Cardiac muscle cell (in vitro differentiated cells and primary cell): ENCODE measurements at regions not wholly inside any gene's neighbourhood (a gene's known extent, or its start where the extent isn't known, plus 50 kb on each side); places are given as distances from the start of the nearest gene placed in this dataset.

Experiments used
- DNase-seq, 2 donors: peaks; one replicate each; pipeline versions ENCODE4 v3.0.0 to v3.0.0-alpha.2; 2010 to 2017; ENCODE audit warnings: low read depth in 1 of 2, low spot score in 1 of 2
- H3K27ac ChIP-seq: fragments of 200-600 bp; sonication (generic); 2 replicates; pipeline ENCODE4 v1.5.1; 2016
- H3K27me3 ChIP-seq: fragments of 200-600 bp; sonication (generic); 2 replicates; pipeline ENCODE4 v1.6.0; 2016; ENCODE audit warnings: control low read depth
- H3K36me3 ChIP-seq: fragments of 200-600 bp; sonication (generic); 2 replicates; pipeline ENCODE4 v1.5.1; 2016; ENCODE audit warnings: control low read depth
- H3K4me1 ChIP-seq: fragments of 200-600 bp; sonication (generic); 2 replicates; pipeline ENCODE4 v1.8.1; 2017; ENCODE audit warnings: low read depth, mild to moderate bottlenecking, mixed run types
- H3K4me3 ChIP-seq: fragments of 200-600 bp; sonication (generic); 2 replicates; pipeline ENCODE4 v1.5.1; 2016; ENCODE audit warnings: mild to moderate bottlenecking
- H3K9me3 ChIP-seq: fragments of 200-600 bp; sonication (generic); 2 replicates; pipeline ENCODE4 v1.5.1; 2017; ENCODE audit warnings: low read depth, mild to moderate bottlenecking, control low read depth
- TF ChIP-seq, protein P1 (sequence below): IDR thresholded peaks from 2 replicates; pipeline ENCODE4 v1.5.1; 2012; ENCODE audit warnings: low read depth, mild to moderate bottlenecking, low read length

DNA sequence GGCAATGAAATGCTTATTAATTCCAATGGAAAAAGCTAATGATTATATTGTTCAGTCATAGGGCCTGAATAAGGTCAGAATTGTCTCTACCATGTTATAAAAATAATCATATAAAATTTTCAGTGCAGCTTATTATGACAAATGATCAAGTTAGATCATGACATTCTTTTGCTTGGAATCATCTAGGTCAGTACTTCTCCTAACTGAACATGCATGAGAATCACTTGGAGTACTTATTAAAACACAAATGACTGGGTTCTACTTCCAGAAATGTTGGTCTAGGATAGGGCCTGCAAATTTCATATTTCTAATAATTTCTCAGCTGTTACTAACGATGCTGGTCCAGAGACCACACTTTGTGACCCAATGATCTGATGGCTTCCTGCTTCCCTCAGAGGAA is 806.0 kb upstream of the ZNF608 start:
- TF ChIP-seq, protein P1, sequence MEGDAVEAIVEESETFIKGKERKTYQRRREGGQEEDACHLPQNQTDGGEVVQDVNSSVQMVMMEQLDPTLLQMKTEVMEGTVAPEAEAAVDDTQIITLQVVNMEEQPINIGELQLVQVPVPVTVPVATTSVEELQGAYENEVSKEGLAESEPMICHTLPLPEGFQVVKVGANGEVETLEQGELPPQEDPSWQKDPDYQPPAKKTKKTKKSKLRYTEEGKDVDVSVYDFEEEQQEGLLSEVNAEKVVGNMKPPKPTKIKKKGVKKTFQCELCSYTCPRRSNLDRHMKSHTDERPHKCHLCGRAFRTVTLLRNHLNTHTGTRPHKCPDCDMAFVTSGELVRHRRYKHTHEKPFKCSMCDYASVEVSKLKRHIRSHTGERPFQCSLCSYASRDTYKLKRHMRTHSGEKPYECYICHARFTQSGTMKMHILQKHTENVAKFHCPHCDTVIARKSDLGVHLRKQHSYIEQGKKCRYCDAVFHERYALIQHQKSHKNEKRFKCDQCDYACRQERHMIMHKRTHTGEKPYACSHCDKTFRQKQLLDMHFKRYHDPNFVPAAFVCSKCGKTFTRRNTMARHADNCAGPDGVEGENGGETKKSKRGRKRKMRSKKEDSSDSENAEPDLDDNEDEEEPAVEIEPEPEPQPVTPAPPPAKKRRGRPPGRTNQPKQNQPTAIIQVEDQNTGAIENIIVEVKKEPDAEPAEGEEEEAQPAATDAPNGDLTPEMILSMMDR: no peak
- no peaks in the 10 kb centered on the region for H3K36me3 ChIP-seq

GRCh38 chr5:125554355-125554754 is 807.9 kb upstream of the ZNF608 start:
- peak in 1 of 2 donors; percentile 2 for DNase-seq

More for the DNA sequence above, 806.0 kb upstream of the ZNF608 start:
- H3K27me3 ChIP-seq: no peaks in the 10 kb centered on the region
- no peaks in the 10 kb centered on the region for H3K9me3 ChIP-seq
- H3K27ac ChIP-seq: no peak overlapping the region
- H3K4me3 ChIP-seq: no peak overlapping the region
- DNase-seq: no peak
- peaks cover 26% of the 10 kb centered on the region for H3K4me1 ChIP-seq

GRCh38 chr5:125555591-125555990 is 809.2 kb upstream of the ZNF608 start:
- Histone ChIP-seq H3K27ac (no peak overlapping the region), H3K4me1 (peaks cover 19% of the 10 kb centered on the region), H3K27me3 (no peaks in the 10 kb centered on the region), H3K4me3 (no peak overlapping the region), H3K9me3 (no peaks in the 10 kb centered on the region), H3K36me3 (no peaks in the 10 kb centered on the region)
- TF ChIP-seq, protein P1: no peak
- no peak for DNase-seq

More at GRCh38 chr5:125554355-125554754, 807.9 kb upstream of the ZNF608 start:
- Histone ChIP-seq H3K9me3 (no peaks in the 10 kb centered on the region), H3K4me1 (peaks cover 25% of the 10 kb centered on the region), H3K36me3 (no peaks in the 10 kb centered on the region), H3K27me3 (no peaks in the 10 kb centered on the region), H3K27ac (no peak overlapping the region), H3K4me3 (no peak overlapping the region)
- TF ChIP-seq, protein P1: no peak

GRCh38 chr5:125558016-125558415 is 811.6 kb upstream of the ZNF608 start:
- H3K27ac ChIP-seq: peak overlapping the region; percentile 75
- no peak overlapping the region for H3K4me3 ChIP-seq
- TF ChIP-seq, protein P1: no peak
- no peak for DNase-seq
- no peaks in the 10 kb centered on the region for H3K27me3 ChIP-seq
- H3K36me3 ChIP-seq: no peaks in the 10 kb centered on the region
- no peaks in the 10 kb centered on the region for H3K9me3 ChIP-seq
- H3K4me1 ChIP-seq: peaks cover 19% of the 10 kb centered on the region

DNA sequence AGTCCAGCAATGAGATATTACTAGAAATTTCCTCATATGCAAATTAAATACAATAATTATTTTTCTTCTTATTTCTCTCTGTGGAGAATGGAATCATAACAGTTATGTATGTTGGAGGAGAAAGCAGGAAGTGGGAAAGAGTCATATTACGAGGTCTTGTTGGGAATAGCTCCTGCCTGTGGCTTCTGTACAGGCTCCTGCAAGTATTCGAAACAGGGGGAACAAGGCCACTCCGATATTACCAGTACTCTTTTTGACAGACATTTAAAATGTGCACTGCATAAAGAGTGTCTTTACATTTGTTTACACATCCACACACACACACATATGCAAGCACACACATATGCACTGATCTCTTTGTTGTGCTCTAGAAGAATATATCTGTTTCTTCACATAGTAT is 812.0 kb upstream of the ZNF608 start:
- Histone ChIP-seq H3K27ac (peak overlapping the region; percentile 75), H3K9me3 (no peaks in the 10 kb centered on the region)

More for the DNA sequence above, 812.0 kb upstream of the ZNF608 start:
- TF ChIP-seq, protein P1: no peak
- DNase-seq: peak; percentile 13 to 35
- H3K27me3 ChIP-seq: no peaks in the 10 kb centered on the region
- peaks cover 19% of the 10 kb centered on the region for H3K4me1 ChIP-seq
- no peak overlapping the region for H3K4me3 ChIP-seq
- no peaks in the 10 kb centered on the region for H3K36me3 ChIP-seq
